Lower leg skin (tissue), 4 donors: ENCODE measurements at regions not wholly inside any gene's neighbourhood (a gene's known extent, or its start where the extent isn't known, plus 50 kb on each side); places are given as distances from the start of the nearest gene placed in this dataset.

Experiments
- DNase-seq, 2 donors: peaks; one replicate each; pipeline ENCODE4 v3.0.0-alpha.2; 2019; ENCODE audit warnings: low spot score in 2 of 2
- H3K4me3 ChIP-seq: fragments of 200-600 bp; sonication (generic); 2 replicates; pipeline ENCODE4 v1.5.1; 2017; ENCODE audit warnings: mild to moderate bottlenecking, low read depth; ENCODE audit not compliant: poor library complexity, severe bottlenecking
- CTCF ChIP-seq, 3 donors: fragments of 450-650 bp; IDR thresholded peaks; one replicate each; pipeline ENCODE4 v1.5.1; 2016; ENCODE audit warnings: antibody characterized with exemption in 3 of 3, mild to moderate bottlenecking in 3 of 3, moderate library complexity in 2 of 3
- POLR2A ChIP-seq, 2 donors: fragments of 450-650 bp; IDR thresholded peaks; one replicate each; pipeline ENCODE4 v1.6.1; 2016 to 2017; ENCODE audit warnings: antibody characterized with exemption in 2 of 2, mild to moderate bottlenecking in 1 of 2, moderate library complexity in 1 of 2
- WGBS, 2 donors: methylation state at CpG; one replicate each; pipeline ENCODE4 v1.1.5; 2018; 5-methylcytosine and 5-hydroxymethylcytosine counted together
- intact Hi-C: fragments of 100-400 bp; cut with DNase I; formaldehyde crosslinking; loops from one replicate; pipeline ENCODE4 v1.15.0; 2023; ENCODE audit warnings: low total_unique reads

GRCh38 chr12:97097734-97098133, 190.7 kb downstream of the NEDD1 start:
- no peak for TF ChIP-seq POLR2A (IDR thresholded peaks at IDR 0.05)
- no peak for TF ChIP-seq CTCF (IDR thresholded peaks at IDR 0.05)
- no peak for DNase-seq
- WGBS, 2 donors, result 83 to 95% methylated on average over 1 of the region's 1 CpG
- no peak overlapping the region for H3K4me3 ChIP-seq
- intact Hi-C loops, result no loop called here

GRCh38 chr12:97109441-97109840, 202.4 kb downstream of the NEDD1 start:
- no peak overlapping the region for H3K4me3 ChIP-seq
- no peak for DNase-seq
- no peak for TF ChIP-seq CTCF (IDR thresholded peaks at IDR 0.05)
- TF ChIP-seq POLR2A (IDR thresholded peaks at IDR 0.05), result no peak
- intact Hi-C loops, result no loop called here

- DNase-seq, result no peak
- no peak overlapping the region for H3K4me3 ChIP-seq
- 45 to 51% methylated on average over 4 of the region's 4 CpGs for WGBS, 2 donors
- intact Hi-C loops, result no loop called here
- TF ChIP-seq CTCF (IDR thresholded peaks at IDR 0.05) (no peak), POLR2A (IDR thresholded peaks at IDR 0.05) (no peak)
Observed at GRCh38 chr12:97112136-97112535, 205.1 kb downstream of the NEDD1 start.

GRCh38 chr12:97118796-97119375, 211.8 kb downstream of the NEDD1 start:
- no peak for DNase-seq
- TF ChIP-seq POLR2A (IDR thresholded peaks at IDR 0.05), result no peak
- no peak overlapping the region for H3K4me3 ChIP-seq
- WGBS, 2 donors, result 62 to 68% methylated on average over 8 of the region's 8 CpGs
- intact Hi-C loops, result no loop called here

- H3K4me3 ChIP-seq, result no peak overlapping the region
- WGBS, 2 donors, result 55 to 61% methylated on average over 2 of the region's 2 CpGs
- no peak for TF ChIP-seq POLR2A (IDR thresholded peaks at IDR 0.05)
- TF ChIP-seq CTCF (IDR thresholded peaks at IDR 0.05), result no peak
- intact Hi-C loops, result no loop called here
- no peak for DNase-seq
Observed at GRCh38 chr12:97127061-97127460, 220.0 kb downstream of the NEDD1 start.

GRCh38 chr12:97131220-97131981, 224.3 kb downstream of the NEDD1 start:
- no peak for TF ChIP-seq CTCF (IDR thresholded peaks at IDR 0.05)
- no peak for TF ChIP-seq POLR2A (IDR thresholded peaks at IDR 0.05)
- no peak overlapping the region for H3K4me3 ChIP-seq
- intact Hi-C loops, result no loop called here
- WGBS, 2 donors, result 49 to 54% methylated on average over 4 of the region's 4 CpGs
- no peak for DNase-seq
